Epithelial cell of proximal tubule (primary cell): ENCODE measurements at regions not wholly inside any gene's neighbourhood (a gene's known extent, or its start where the extent isn't known, plus 50 kb on each side); places are given as distances from the start of the nearest gene placed in this dataset.
"Not testable (repeated sequence)": the region's sequence is repeated elsewhere in the genome, so short reads cannot be mapped to it uniquely, and the experiment has no call there.

Experiments used
- DNase-seq: peaks from one replicate; pipeline ENCODE4 v3.0.0-alpha.2; 2011; ENCODE audit warnings: low read depth
- H3K4me3 ChIP-seq: 2 replicates; pipeline ENCODE4 v1.5.1; 2011; ENCODE audit warnings: low read depth, mild to moderate bottlenecking, low read length
- CTCF ChIP-seq: conservative IDR thresholded peaks from 2 replicates; pipeline ENCODE4 v1.5.1; 2012; ENCODE audit warnings: low read depth, mild to moderate bottlenecking, low read length

GRCh38 chr17:77619326-77619725 lies 339.2 kb upstream of the TNRC6C start:
- TF ChIP-seq CTCF, result no peak
- DNase-seq, result no peak
- no peak overlapping the region for H3K4me3 ChIP-seq

- no peak for TF ChIP-seq CTCF
- H3K4me3 ChIP-seq, result no peak overlapping the region
- DNase-seq, result no peak
These were observed 338.7 kb upstream of the TNRC6C start for GRCh38 chr17:77619851-77620250.

GRCh38 chr17:77620282-77620681 lies 338.2 kb upstream of the TNRC6C start:
- no peak overlapping the region for H3K4me3 ChIP-seq
- no peak for TF ChIP-seq CTCF
- DNase-seq, result no peak

GRCh38 chr17:77622084-77622483 lies 336.4 kb upstream of the TNRC6C start:
- H3K4me3 ChIP-seq, DNase-seq: not testable (repeated sequence)

GRCh38 chr17:77622647-77623046 lies 335.9 kb upstream of the TNRC6C start:
- no peak for DNase-seq
- TF ChIP-seq CTCF, result no peak
- no peak overlapping the region for H3K4me3 ChIP-seq

GRCh38 chr17:77623321-77623720 lies 335.2 kb upstream of the TNRC6C start:
- not testable (repeated sequence) for DNase-seq, H3K4me3 ChIP-seq

GRCh38 chr17:77628035-77628434 lies 330.5 kb upstream of the TNRC6C start:
- no peak for DNase-seq
- no peak overlapping the region for H3K4me3 ChIP-seq
- no peak for TF ChIP-seq CTCF

GRCh38 chr17:77629284-77629683 lies 329.2 kb upstream of the TNRC6C start:
- DNase-seq, H3K4me3 ChIP-seq: not testable (repeated sequence)

- no peak for DNase-seq
- no peak for TF ChIP-seq CTCF
- H3K4me3 ChIP-seq, result no peak overlapping the region
These were observed 327.2 kb upstream of the TNRC6C start for GRCh38 chr17:77631307-77631706.
